IPS-18a (cell line): ENCODE measurements at regions not wholly inside any gene's neighbourhood (a gene's known extent, or its start where the extent isn't known, plus 50 kb on each side); places are given as distances from the start of the nearest gene placed in this dataset.
"Not testable (repeated sequence)": the region's sequence is repeated elsewhere in the genome, so short reads cannot be mapped to it uniquely, and the experiment has no call there.

Experiments used
- H3K27ac ChIP-seq: one replicate; pipeline ENCODE4 v1.5.1; 2013; ENCODE audit warnings: low read length
- H3K27me3 ChIP-seq: one replicate; pipeline ENCODE4 v1.6.1; 2013; ENCODE audit warnings: mild to moderate bottlenecking, low read length; ENCODE audit not compliant: control insufficient read depth, insufficient read depth
- H3K36me3 ChIP-seq: one replicate; pipeline ENCODE4 v1.6.1; 2013; ENCODE audit warnings: low read depth, low read length; ENCODE audit not compliant: control insufficient read depth
- H3K4me1 ChIP-seq: one replicate; pipeline ENCODE4 v1.6.1; 2013; ENCODE audit warnings: low read depth, low read length; ENCODE audit not compliant: control insufficient read depth
- H3K4me3 ChIP-seq: one replicate; pipeline ENCODE4 v1.5.1; 2013; ENCODE audit warnings: low read length
- H3K9ac ChIP-seq: one replicate; pipeline ENCODE4 v1.6.1; 2013; ENCODE audit warnings: mild to moderate bottlenecking, low read length, moderate library complexity
- H3K9me3 ChIP-seq: one replicate; pipeline ENCODE4 v1.6.1; 2013; ENCODE audit warnings: low read depth, low read length; ENCODE audit not compliant: control insufficient read depth

- no peak overlapping the region for H3K27ac ChIP-seq
- no peak overlapping the region for H3K4me3 ChIP-seq
- H3K9me3 ChIP-seq: peaks cover 51% of the 10 kb centered on the region
- H3K9ac ChIP-seq: no peak overlapping the region
- H3K4me1 ChIP-seq: no peaks in the 10 kb centered on the region
- H3K27me3 ChIP-seq: no peaks in the 10 kb centered on the region
- H3K36me3 ChIP-seq: no peaks in the 10 kb centered on the region
These were observed 249.1 kb downstream of the SPIN4 start for GRCh38 chrX:63101879-63102620.

- peaks cover 72% of the 10 kb centered on the region for H3K9me3 ChIP-seq
- no peaks in the 10 kb centered on the region for H3K4me1 ChIP-seq
- no peak overlapping the region for H3K9ac ChIP-seq
- H3K36me3 ChIP-seq: no peaks in the 10 kb centered on the region
- no peak overlapping the region for H3K4me3 ChIP-seq
- H3K27ac ChIP-seq: no peak overlapping the region
- no peaks in the 10 kb centered on the region for H3K27me3 ChIP-seq
These were observed 292.9 kb downstream of the SPIN4 start for GRCh38 chrX:63058204-63058603.

GRCh38 chrX:63050225-63050624 is 300.9 kb downstream of the SPIN4 start:
- Histone ChIP-seq H3K9ac (no peak overlapping the region), H3K27ac (no peak overlapping the region), H3K27me3 (no peaks in the 10 kb centered on the region), H3K4me1 (no peaks in the 10 kb centered on the region), H3K9me3 (peaks cover 75% of the 10 kb centered on the region), H3K36me3 (no peaks in the 10 kb centered on the region), H3K4me3 (no peak overlapping the region)

- Histone ChIP-seq H3K9me3 (peaks cover 81% of the 10 kb centered on the region), H3K9ac (no peak overlapping the region), H3K27ac (no peak overlapping the region), H3K4me3 (no peak overlapping the region), H3K36me3 (no peaks in the 10 kb centered on the region), H3K4me1 (no peaks in the 10 kb centered on the region), H3K27me3 (no peaks in the 10 kb centered on the region)
These were observed 318.3 kb downstream of the SPIN4 start for GRCh38 chrX:63032811-63033210.

- peaks cover 66% of the 10 kb centered on the region for H3K9me3 ChIP-seq
- H3K36me3 ChIP-seq: no peaks in the 10 kb centered on the region
These were observed 337.6 kb downstream of the SPIN4 start for GRCh38 chrX:63013549-63013948.

GRCh38 chrX:63012574-63012973 is 338.6 kb downstream of the SPIN4 start:
- H3K27ac ChIP-seq: no peak overlapping the region
- H3K4me3 ChIP-seq: no peak overlapping the region
- H3K36me3 ChIP-seq: no peaks in the 10 kb centered on the region
- peaks cover 73% of the 10 kb centered on the region for H3K9me3 ChIP-seq
- no peak overlapping the region for H3K9ac ChIP-seq
- H3K4me1 ChIP-seq: no peaks in the 10 kb centered on the region
- no peaks in the 10 kb centered on the region for H3K27me3 ChIP-seq

More at GRCh38 chrX:63013549-63013948, 337.6 kb downstream of the SPIN4 start:
- Histone ChIP-seq H3K27ac (no peak overlapping the region), H3K27me3 (no peaks in the 10 kb centered on the region), H3K4me3 (no peak overlapping the region), H3K4me1 (no peaks in the 10 kb centered on the region), H3K9ac (no peak overlapping the region)

GRCh38 chrX:63000196-63000595 is 350.9 kb downstream of the SPIN4 start:
- peaks cover 61% of the 10 kb centered on the region for H3K9me3 ChIP-seq
- not testable (repeated sequence) for H3K9ac ChIP-seq, H3K4me1 ChIP-seq, H3K27ac ChIP-seq, H3K4me3 ChIP-seq, H3K27me3 ChIP-seq, H3K36me3 ChIP-seq
